GM12872 (cell line): ENCODE measurements at regions not wholly inside any gene's neighbourhood (a gene's known extent, or its start where the extent isn't known, plus 50 kb on each side); places are given as distances from the start of the nearest gene placed in this dataset.

Source experiments
- CTCF ChIP-seq: IDR thresholded peaks from 3 replicates; pipeline ENCODE4 v1.5.1; 2011; ENCODE audit warnings: low read depth, mild to moderate bottlenecking, low read length, moderate library complexity; ENCODE audit not compliant: insufficient read depth

GRCh38 chr10:3958472-3958996 is 173.5 kb upstream of the KLF6 start:
- TF ChIP-seq CTCF, result no peak

GRCh38 chr10:3955955-3956617 is 171.1 kb upstream of the KLF6 start:
- TF ChIP-seq CTCF, result no peak

GRCh38 chr10:3955493-3955892 is 170.5 kb upstream of the KLF6 start:
- no peak for TF ChIP-seq CTCF

- no peak for TF ChIP-seq CTCF
Measured at GRCh38 chr10:3954615-3955014, 169.6 kb upstream of the KLF6 start.

- no peak for TF ChIP-seq CTCF
Measured at GRCh38 chr10:3951993-3952392, 167.0 kb upstream of the KLF6 start.

- no peak for TF ChIP-seq CTCF
Measured at GRCh38 chr10:3950676-3951275, 165.8 kb upstream of the KLF6 start.

- TF ChIP-seq CTCF, result no peak
Measured at GRCh38 chr10:3949711-3950110, 164.7 kb upstream of the KLF6 start.
